GM12892 (cell line): ENCODE measurements at regions not wholly inside any gene's neighbourhood (a gene's known extent, or its start where the extent isn't known, plus 50 kb on each side); places are given as distances from the start of the nearest gene placed in this dataset.

Experiments
- POLR2A ChIP-seq: IDR thresholded peaks from 2 replicates; pipeline ENCODE4 v1.6.1; 2011; ENCODE audit warnings: low read depth, low read length, control low read depth
- POLR2AphosphoS5 ChIP-seq: IDR thresholded peaks from 2 replicates; pipeline ENCODE4 v1.6.1; 2011; ENCODE audit warnings: low read depth, low read length, control low read depth
- TAF1 ChIP-seq: IDR thresholded peaks from 2 replicates; pipeline ENCODE4 v1.6.1; 2011; ENCODE audit warnings: low read depth, mild to moderate bottlenecking, control low read depth, low read length, borderline replicate concordance

GRCh38 chr12:87642245-87642644 lies 387.0 kb downstream of the C12orf50 start:
- no peak for TF ChIP-seq POLR2AphosphoS5
- no peak for TF ChIP-seq POLR2A
- no peak for TF ChIP-seq TAF1
